ENCODE measurements at regions not wholly inside any gene's neighbourhood (a gene's known extent, or its start where the extent isn't known, plus 50 kb on each side); places are given as distances from the start of the nearest gene placed in this dataset.

GRCh38 chr16:65497571-65497970, 375.7 kb upstream of the CDH11 start:
- no peak for DNase-seq

DNA sequence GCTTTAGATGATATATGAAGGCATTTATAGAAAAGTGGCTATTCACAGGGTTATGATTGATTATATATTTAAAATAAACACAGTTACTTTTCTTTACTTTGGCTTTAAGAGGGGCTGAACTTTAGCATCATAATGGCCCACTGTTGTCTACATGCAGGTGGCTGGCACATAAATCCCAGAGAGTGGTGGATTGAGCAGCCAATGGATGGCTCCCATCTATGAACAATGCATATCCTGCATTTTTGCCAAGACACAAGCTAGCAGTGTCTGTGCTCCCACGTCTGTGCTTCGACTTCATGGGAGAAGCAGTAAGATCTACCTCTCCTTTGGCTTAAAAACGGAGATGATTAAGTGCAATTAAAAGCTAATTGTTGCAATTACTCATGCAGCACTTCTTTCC, 373.2 kb upstream of the CDH11 start:
- no peak for DNase-seq

DNA sequence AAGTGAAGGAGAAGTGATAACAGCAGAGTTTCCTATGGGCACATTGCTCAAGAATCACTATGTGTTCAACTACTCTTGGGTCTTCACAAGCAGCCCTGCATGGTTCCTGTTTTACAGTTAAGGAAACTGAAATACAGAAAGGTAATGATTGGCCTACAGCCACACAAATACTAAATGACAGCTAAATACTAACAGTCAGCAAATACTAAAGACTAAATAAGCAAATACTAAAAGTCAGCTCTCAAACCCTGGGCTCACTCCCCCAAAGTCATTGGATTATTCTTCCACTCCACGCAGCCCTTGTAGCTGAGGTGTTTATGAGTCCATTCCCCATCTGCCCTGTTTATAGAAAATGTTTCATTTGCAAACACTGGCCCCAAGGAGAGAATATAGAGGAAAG, 372.7 kb upstream of the CDH11 start:
- DNase-seq = no peak

GRCh38 chr16:65494080-65494479, 372.2 kb upstream of the CDH11 start:
- no peak for DNase-seq

- DNase-seq = peak; percentile 43
Measured at GRCh38 chr16:65490286-65490685, 368.4 kb upstream of the CDH11 start.

GRCh38 chr16:65489531-65490023, 367.7 kb upstream of the CDH11 start:
- DNase-seq = no peak

DNA sequence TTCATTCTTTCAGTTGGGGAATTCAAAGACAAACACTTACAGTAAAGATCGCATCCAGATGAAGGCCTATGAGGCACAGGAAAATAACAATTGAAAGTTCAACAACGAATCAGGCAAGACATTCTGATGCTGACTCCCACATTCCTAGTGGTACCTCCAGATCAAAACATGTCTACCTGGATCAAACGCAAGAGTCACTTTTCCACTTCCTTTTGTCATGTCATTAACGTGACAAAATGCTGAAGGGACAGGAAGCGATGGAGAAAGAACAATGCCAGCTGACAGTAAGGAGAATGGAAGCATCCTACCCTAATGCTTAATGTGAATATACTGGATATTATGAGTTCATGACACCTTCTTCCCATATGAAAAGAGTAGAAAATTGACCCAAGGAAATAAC, 365.4 kb upstream of the CDH11 start:
- DNase-seq = no peak

DNA sequence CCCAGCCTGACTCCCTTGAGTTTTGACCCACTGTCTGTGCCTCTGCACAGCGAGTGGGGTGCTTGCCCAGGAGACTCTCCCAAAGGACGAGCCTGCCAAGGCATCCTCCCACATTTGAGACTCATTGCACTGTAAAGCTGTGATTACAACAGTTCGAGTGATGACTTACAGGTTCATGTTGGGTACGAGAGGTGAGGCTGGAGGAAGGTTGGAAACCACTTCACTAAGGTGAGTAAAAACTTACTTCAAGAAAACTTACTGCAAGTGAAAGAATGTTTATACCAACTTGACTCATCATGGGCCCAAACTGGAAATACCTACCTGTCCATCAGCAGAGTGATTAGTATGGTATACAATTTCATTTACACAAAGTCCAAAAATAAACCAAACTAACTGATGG, 360.1 kb upstream of the CDH11 start:
- peak; percentile 9 for DNase-seq

DNA sequence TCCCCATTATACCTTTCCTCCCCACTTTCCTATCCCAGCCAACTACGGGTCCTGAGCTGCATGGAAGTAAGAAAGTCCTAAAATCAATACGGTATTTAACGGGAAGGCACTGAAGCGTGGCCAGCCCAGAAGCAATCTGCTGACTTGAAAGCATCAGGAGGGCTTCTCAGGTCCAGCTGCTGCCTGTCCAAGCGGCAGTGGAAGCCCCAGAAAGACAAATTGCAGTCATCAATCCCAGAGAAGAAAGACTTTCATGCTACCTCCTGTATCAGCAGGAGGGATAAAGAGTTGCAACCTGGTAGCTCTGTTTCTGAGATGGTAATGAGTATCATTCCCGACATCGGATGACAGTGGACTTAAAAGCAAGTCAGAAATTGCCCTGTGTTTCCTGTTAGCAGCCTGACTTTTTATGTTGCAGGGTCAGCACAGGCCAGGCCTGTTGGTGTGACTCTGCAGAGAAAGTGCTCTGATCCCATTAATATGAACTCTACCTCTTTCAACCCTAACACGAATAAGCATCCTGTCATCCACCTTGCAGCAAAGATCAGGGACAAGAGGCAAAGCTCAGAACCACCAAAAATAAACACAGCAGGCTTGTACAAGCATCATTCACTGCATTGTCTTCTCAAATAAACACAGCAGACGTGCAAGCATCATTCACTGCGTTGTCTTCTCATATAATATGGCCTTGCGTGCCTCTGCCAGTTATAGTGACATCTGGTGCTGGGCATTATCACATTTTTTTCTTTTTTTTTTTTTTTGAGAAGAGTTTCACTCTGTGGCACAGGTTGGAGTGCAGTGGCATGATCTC, 358.6 kb upstream of the CDH11 start:
- DNase-seq = no peak

DNA sequence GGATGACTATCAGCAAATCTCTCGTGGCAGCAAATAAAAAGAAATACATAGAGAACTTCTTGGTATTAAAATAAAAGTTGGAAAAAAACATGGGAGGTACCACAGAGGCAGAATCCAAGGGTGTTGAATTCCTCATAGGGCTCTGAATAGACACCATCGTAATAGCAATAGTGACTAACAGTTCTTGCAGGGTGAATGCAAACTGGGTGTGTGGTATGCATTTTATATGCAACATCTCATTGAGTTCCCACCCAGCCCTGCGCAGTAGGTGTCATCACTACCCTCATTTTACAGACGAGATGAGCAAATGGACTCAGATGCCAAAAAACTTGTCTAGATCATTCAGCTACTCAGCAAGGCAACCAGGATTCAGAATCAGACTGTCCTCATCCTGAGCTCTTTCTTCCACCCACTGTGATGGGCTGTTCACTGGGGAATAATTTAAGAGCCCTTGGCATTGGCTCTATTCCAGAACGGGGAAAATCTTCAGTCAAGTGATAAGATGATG, 354.6 kb upstream of the CDH11 start:
- no peak for DNase-seq

DNA sequence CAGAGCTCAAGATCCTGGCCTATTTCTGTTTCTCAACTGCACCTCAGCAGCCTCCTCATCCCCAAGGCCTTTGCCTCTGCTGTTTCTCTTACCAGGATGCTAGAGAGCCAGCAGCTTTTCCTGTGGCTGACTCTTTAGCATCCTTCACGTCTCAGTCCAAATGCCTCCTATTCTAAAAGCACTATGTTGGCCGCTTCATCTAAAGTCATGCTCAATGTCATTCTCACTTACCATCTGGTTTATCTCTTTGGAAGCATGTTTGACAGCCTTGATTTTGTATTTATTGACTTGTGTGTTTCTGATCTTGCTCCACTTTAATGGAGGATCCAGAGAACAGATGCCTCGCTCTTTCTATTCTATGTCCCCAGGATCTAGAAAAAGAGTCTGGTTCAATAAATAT, 351.8 kb upstream of the CDH11 start:
- peak; percentile 21 for DNase-seq

- DNase-seq = no peak
Measured at GRCh38 chr16:65469116-65469515, 347.3 kb upstream of the CDH11 start.

GRCh38 chr16:65468133-65468532, 346.3 kb upstream of the CDH11 start:
- DNase-seq = no peak

DNA sequence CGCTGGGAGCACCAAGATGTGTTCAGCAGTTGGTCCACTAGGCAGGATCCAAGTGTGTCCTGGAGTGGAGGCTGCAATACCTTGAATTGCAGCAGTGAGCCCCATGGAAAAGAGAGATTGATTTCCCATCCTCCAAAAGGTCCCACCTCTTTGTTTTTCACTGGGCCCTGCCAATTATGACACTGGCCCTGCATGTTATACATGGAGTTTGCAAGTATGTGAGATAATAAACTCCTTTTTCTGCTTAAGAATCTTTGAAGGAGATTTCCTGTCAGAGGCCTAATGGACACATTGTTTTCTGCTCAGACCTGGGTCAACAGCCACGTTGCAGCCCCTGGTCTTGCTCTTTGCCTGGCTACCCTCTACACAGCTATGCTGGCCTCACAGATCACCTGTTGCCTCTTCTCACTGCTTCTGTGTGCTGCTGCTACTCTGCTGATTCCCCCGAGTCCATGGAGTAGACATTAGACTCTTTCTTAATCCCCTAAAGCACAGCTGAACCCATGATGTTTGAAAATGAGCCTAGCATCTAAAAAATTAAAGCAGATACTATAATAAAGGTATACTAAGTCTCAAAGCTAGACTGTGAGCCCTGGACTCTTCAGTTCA, 341.9 kb upstream of the CDH11 start:
- peak; percentile 46 for DNase-seq

GRCh38 chr16:65457084-65457483, 335.2 kb upstream of the CDH11 start:
- DNase-seq = no peak

- DNase-seq = no peak
Measured at GRCh38 chr16:65455761-65456160, 333.9 kb upstream of the CDH11 start.

DNA sequence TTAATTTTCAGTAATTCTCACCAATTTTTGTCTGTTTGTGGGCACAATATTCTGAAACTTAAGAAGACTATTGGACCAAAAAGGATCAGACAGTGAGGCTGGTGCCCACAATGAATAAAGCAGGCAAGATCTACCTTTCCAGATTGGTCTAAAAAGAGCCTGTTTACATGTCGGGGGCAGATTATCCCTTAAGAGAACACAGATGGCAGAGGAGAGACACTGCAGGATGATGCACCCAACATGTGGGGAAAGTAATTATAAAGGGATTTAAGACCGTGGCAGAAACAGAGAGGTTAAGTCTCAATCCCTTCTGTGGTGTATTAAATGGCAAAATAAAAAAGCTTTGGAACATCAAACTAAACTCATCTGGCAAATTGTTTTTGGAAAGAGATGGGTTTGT, 331.8 kb upstream of the CDH11 start:
- no peak for DNase-seq

- no peak for DNase-seq
Measured at GRCh38 chr16:65449526-65449925, 327.7 kb upstream of the CDH11 start.

DNA sequence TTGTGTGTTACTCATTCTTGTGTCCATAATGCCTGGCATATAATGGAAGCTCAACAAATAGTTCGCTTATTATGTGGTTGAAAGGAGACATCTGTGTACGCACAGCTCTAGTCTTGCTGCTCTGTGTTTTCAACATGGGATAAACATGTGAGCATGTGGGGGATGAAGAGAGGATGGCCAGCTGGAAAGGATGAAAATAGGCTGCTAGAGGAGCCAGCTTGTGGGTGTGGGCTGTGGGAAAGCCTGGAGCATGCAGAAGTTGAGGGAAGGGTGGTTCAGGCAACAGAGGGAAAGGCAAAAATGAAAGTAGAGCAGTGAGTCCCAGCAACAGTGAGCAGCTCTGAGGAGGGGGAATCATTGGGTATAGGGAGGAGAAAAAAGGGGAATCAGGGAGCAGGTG, 324.6 kb upstream of the CDH11 start:
- DNase-seq = peak; percentile 54

DNA sequence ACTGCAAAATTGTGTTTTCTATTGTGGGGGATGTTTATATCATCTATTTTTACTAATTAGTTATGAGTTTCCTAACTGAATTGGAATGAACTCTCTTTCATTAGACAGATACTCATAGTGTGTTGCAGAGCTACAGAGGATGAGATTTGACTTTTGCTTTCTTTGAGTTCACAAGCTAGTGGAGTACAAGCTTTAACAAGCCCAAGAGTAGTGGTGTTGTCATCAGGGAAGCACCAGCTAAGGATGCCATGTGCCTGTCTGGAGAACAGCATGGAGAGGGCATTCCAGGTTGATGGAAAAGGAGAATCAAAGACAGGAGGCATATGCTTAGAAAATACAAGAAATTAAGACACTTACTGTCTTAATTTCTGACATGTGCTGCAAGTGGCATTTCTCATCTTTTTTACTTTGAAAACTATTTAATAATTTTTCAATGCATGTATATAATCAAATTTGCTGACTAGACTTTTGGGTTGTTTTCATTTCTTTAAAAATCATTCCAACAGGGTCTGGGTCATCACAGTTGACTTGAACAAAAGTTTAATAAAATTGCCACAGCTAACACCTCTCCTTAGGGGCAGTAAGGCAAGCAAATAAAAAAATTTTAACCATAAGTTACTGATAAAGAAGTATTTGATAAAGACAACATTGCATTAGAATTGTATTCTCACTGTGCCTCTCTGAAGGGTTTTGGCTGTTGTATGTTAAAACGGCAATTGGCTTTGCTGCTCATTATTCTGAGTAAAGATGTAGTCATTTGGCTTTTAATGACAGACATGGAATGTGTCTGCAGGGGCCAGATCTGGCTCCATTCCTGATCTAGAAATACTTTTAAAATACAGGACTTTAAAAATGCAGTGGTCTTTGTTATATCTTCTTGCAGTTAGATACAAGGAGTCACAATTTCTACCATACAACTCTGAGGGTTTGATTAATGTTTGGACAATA, 323.7 kb upstream of the CDH11 start:
- peak; percentile 30 for DNase-seq

DNA sequence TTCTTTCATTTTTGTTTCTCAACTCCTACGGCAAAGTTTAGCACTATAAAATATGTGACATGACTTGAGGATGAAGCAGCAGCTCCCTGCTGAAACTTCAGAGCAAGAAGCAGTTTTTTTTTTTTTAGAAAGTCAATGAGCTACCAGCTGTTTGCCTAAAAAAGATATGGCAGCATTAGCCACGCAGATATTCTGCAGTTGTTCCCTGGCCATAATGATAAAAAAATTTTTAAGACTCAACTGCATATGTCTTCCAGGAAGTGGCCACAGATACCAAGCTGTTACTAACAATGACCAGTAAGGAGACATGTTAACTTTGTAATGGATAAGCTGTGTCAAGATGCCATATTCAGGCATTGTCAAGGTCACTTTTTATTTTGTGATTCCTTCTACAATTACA, 319.6 kb upstream of the CDH11 start:
- peak; percentile 53 for DNase-seq

- DNase-seq = no peak
Measured at GRCh38 chr16:65429504-65430181, 307.8 kb upstream of the CDH11 start.

Data from tongue (tissue), 1 donor.